Neural cell (in vitro differentiated cells): ENCODE measurements at regions not wholly inside any gene's neighbourhood (a gene's known extent, or its start where the extent isn't known, plus 50 kb on each side); places are given as distances from the start of the nearest gene placed in this dataset.

ENCODE experiments used
- H2AFZ ChIP-seq: fragments of 200-600, 300-800 bp; sonication (generic), shearing (Covaris generic); 2 replicates; pipeline ENCODE4 v1.6.0; 2014; ENCODE audit warnings: low read depth, mild to moderate bottlenecking, antibody characterized with exemption, low read length, moderate library complexity
- H3F3A ChIP-seq: fragments of 200-600 bp; shearing (Covaris generic); 2 replicates; pipeline ENCODE4 v1.6.1; 2016; ENCODE audit warnings: mild to moderate bottlenecking, moderate library complexity, mixed read lengths, antibody characterized with exemption, low read length; ENCODE audit not compliant: insufficient read depth, poor library complexity, severe bottlenecking
- H3K27ac ChIP-seq: fragments of 200-600, 300-800 bp; sonication (generic), shearing (Covaris generic); 2 replicates; pipeline ENCODE4 v1.5.1; 2014; ENCODE audit warnings: mild to moderate bottlenecking, low read length, moderate library complexity
- H3K27me3 ChIP-seq: fragments of 300-800, 200-600 bp; sonication (generic), shearing (Covaris generic); 2 replicates; pipeline ENCODE4 v1.6.0; 2014; ENCODE audit warnings: mild to moderate bottlenecking, low read depth, low read length, moderate library complexity; ENCODE audit not compliant: insufficient read depth
- H3K36me3 ChIP-seq: fragments of 300-800, 200-600 bp; sonication (generic), shearing (Covaris generic); 2 replicates; pipeline ENCODE4 v1.5.1; 2014; ENCODE audit warnings: mild to moderate bottlenecking, antibody characterized with exemption, low read length, moderate library complexity; ENCODE audit not compliant: insufficient read depth
- H3K4me2 ChIP-seq: fragments of 300-800, 200-600 bp; sonication (generic), shearing (Covaris generic); 2 replicates; pipeline ENCODE4 v1.6.0; 2014; ENCODE audit warnings: mild to moderate bottlenecking, low read length
- H3K4me3 ChIP-seq: fragments of 300-800, 200-600 bp; sonication (generic), shearing (Covaris generic); 2 replicates; pipeline ENCODE4 v1.5.1; 2014; ENCODE audit warnings: mild to moderate bottlenecking, low read length, moderate library complexity
- H3K79me2 ChIP-seq: fragments of 200-600 bp; shearing (Covaris generic); replicated peaks from 2 replicates; pipeline ENCODE4 v1.6.0; 2014; ENCODE audit warnings: mild to moderate bottlenecking, low read length, moderate library complexity; ENCODE audit not compliant: insufficient read depth
- H3K9ac ChIP-seq: fragments of 300-800, 200-600 bp; sonication (generic), shearing (Covaris generic); 2 replicates; pipeline ENCODE4 v1.6.1; 2016; ENCODE audit warnings: mild to moderate bottlenecking, low read length, mixed read lengths
- H3K9me2 ChIP-seq: fragments of 200-600 bp; shearing (Covaris generic); 2 replicates; pipeline ENCODE4 v1.6.1; 2016; ENCODE audit warnings: mild to moderate bottlenecking, low read length, mixed read lengths; ENCODE audit not compliant: insufficient read depth
- H3K9me3 ChIP-seq: fragments of 200-600, 300-800 bp; sonication (generic), shearing (Covaris generic); 2 replicates; pipeline ENCODE4 v1.6.1; 2016; ENCODE audit warnings: mild to moderate bottlenecking, mixed run types, low read length, moderate library complexity, mixed read lengths
- H4K20me1 ChIP-seq: fragments of 200-600 bp; shearing (Covaris generic); 2 replicates; pipeline ENCODE4 v1.6.1; 2016; ENCODE audit warnings: mild to moderate bottlenecking, mixed run types; ENCODE audit not compliant: insufficient read depth
- CTCF ChIP-seq: fragments of 450-650 bp; IDR thresholded peaks from 2 replicates; pipeline ENCODE4 v1.5.1; 2014; ENCODE audit warnings: antibody characterized with exemption, mild to moderate bottlenecking, moderate library complexity; ENCODE audit not compliant: poor library complexity, severe bottlenecking
- EP300 ChIP-seq: fragments of 450-650 bp; conservative IDR thresholded peaks from 2 replicates; pipeline ENCODE4 v1.6.1; 2014; ENCODE audit warnings: antibody characterized with exemption, mild to moderate bottlenecking, moderate library complexity; ENCODE audit not compliant: poor library complexity, severe bottlenecking
- EZH2 ChIP-seq: fragments of 200-600, 300-800 bp; shearing (Covaris generic), sonication (generic); IDR thresholded peaks from 2 replicates; pipeline ENCODE4 v1.6.1; 2014; ENCODE audit warnings: antibody characterized with exemption, low read length, borderline replicate concordance, mild to moderate bottlenecking; ENCODE audit not compliant: insufficient read depth, poor library complexity, severe bottlenecking
- MXI1 ChIP-seq: fragments of 450-650 bp; conservative IDR thresholded peaks from 2 replicates; pipeline ENCODE4 v1.6.1; 2014; ENCODE audit warnings: antibody characterized with exemption, mild to moderate bottlenecking; ENCODE audit not compliant: poor library complexity, severe bottlenecking
- RAD21 ChIP-seq: fragments of 450-650 bp; conservative IDR thresholded peaks from 2 replicates; pipeline ENCODE4 v1.6.1; 2014; ENCODE audit warnings: antibody characterized with exemption, mild to moderate bottlenecking, moderate library complexity
- SMC3 ChIP-seq: fragments of 450-650 bp; conservative IDR thresholded peaks from 2 replicates; pipeline ENCODE4 v1.6.1; 2014; ENCODE audit warnings: antibody characterized with exemption, mild to moderate bottlenecking, moderate library complexity; ENCODE audit not compliant: poor library complexity
- TAF1 ChIP-seq: IDR thresholded peaks from 2 replicates; pipeline ENCODE4 v1.6.1; 2012; ENCODE audit warnings: low read depth
- TF ChIP-seq, protein P1 (sequence below): IDR thresholded peaks from 2 replicates; pipeline ENCODE4 v1.6.1; 2012; ENCODE audit warnings: borderline replicate concordance

GRCh38 chr6:85058806-85059205 lies 294.4 kb upstream of the TBX18 start:
- H3F3A ChIP-seq: no peaks in the 10 kb centered on the region
- TF ChIP-seq EP300: no peak
- TF ChIP-seq SMC3: no peak
- no peak for TF ChIP-seq TAF1
- no peak for TF ChIP-seq RAD21
- TF ChIP-seq, protein P1, sequence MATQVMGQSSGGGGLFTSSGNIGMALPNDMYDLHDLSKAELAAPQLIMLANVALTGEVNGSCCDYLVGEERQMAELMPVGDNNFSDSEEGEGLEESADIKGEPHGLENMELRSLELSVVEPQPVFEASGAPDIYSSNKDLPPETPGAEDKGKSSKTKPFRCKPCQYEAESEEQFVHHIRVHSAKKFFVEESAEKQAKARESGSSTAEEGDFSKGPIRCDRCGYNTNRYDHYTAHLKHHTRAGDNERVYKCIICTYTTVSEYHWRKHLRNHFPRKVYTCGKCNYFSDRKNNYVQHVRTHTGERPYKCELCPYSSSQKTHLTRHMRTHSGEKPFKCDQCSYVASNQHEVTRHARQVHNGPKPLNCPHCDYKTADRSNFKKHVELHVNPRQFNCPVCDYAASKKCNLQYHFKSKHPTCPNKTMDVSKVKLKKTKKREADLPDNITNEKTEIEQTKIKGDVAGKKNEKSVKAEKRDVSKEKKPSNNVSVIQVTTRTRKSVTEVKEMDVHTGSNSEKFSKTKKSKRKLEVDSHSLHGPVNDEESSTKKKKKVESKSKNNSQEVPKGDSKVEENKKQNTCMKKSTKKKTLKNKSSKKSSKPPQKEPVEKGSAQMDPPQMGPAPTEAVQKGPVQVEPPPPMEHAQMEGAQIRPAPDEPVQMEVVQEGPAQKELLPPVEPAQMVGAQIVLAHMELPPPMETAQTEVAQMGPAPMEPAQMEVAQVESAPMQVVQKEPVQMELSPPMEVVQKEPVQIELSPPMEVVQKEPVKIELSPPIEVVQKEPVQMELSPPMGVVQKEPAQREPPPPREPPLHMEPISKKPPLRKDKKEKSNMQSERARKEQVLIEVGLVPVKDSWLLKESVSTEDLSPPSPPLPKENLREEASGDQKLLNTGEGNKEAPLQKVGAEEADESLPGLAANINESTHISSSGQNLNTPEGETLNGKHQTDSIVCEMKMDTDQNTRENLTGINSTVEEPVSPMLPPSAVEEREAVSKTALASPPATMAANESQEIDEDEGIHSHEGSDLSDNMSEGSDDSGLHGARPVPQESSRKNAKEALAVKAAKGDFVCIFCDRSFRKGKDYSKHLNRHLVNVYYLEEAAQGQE: no peak
- TF ChIP-seq CTCF: no peak
- no peak for TF ChIP-seq MXI1
- H3K4me2 ChIP-seq: no peak overlapping the region
- H3K79me2 ChIP-seq: no peaks in the 10 kb centered on the region
- H3K4me3 ChIP-seq: no peak overlapping the region
- no peaks in the 10 kb centered on the region for H3K36me3 ChIP-seq
- H2AFZ ChIP-seq: no peak overlapping the region
- no peaks in the 10 kb centered on the region for H3K27me3 ChIP-seq
- no peaks in the 10 kb centered on the region for H3K9me2 ChIP-seq
- no peak overlapping the region for H3K9ac ChIP-seq
- H3K9me3 ChIP-seq: no peaks in the 10 kb centered on the region
- H4K20me1 ChIP-seq: no peaks in the 10 kb centered on the region
- no peak overlapping the region for H3K27ac ChIP-seq

DNA sequence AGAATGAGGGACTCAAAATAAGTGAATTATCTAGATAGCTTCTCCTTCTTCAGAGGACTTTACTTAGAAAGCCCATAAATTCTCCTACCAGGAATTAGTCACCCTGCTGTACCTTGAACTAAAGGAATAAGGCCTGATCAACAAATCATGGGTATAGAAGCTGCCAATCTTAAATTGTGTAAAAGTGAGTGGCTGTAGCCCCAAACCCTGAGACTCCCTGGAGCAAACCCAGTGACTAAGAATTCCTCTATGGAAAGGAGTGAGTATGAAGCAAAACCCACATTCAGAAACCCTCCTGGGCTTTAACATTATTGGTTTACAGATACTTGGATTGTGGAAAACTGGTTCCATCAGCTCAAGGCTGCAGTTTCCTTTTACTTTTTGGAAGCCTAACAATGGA lies 285.8 kb upstream of the TBX18 start:
- Histone ChIP-seq H3K9me2 (no peaks in the 10 kb centered on the region), H3K27me3 (no peaks in the 10 kb centered on the region), H3K36me3 (no peaks in the 10 kb centered on the region), H2AFZ (no peak overlapping the region), H3K27ac (no peak overlapping the region), H3K9me3 (no peaks in the 10 kb centered on the region), H3K4me3 (no peak overlapping the region), H3K9ac (no peak overlapping the region), H4K20me1 (no peaks in the 10 kb centered on the region), H3K4me2 (no peak overlapping the region), H3F3A (no peaks in the 10 kb centered on the region), H3K79me2 (no peaks in the 10 kb centered on the region)
- TF ChIP-seq EP300: no peak

DNA sequence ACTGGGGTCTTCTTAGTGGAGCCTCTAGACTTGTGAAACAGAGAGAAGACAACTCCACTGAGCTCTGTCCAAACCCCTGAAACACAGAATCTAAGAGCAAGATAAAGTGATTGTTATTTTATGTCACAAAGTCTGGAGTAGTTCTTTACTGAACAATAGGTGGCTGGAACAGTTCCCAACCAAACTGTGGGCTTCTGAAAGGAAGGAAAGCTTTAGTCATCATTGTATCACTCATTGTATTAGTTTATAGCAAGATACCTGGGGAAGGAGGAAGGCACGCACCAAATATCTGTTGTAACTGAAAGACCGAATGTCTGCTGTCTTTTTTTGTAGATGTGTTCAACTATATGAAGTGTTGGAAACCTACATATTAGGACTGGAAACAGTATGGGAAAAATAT lies 284.9 kb upstream of the TBX18 start:
- no peak overlapping the region for H3K4me2 ChIP-seq
- no peak overlapping the region for H3K9ac ChIP-seq
- no peaks in the 10 kb centered on the region for H3K36me3 ChIP-seq
- H2AFZ ChIP-seq: no peak overlapping the region
- no peak overlapping the region for H3K27ac ChIP-seq
- no peak for TF ChIP-seq CTCF
- TF ChIP-seq MXI1: no peak
- TF ChIP-seq EP300: no peak
- TF ChIP-seq, protein P1: no peak
- TF ChIP-seq TAF1: no peak
- no peak for TF ChIP-seq EZH2
- no peak for TF ChIP-seq SMC3
- no peak for TF ChIP-seq RAD21
- no peaks in the 10 kb centered on the region for H3K9me3 ChIP-seq
- H3K27me3 ChIP-seq: no peaks in the 10 kb centered on the region
- no peaks in the 10 kb centered on the region for H3K79me2 ChIP-seq
- H3K4me3 ChIP-seq: no peak overlapping the region
- H3F3A ChIP-seq: no peaks in the 10 kb centered on the region
- no peaks in the 10 kb centered on the region for H3K9me2 ChIP-seq
- H4K20me1 ChIP-seq: no peaks in the 10 kb centered on the region
